ENCODE measurements at regions not wholly inside any gene's neighbourhood (a gene's known extent, or its start where the extent isn't known, plus 50 kb on each side); places are given as distances from the start of the nearest gene placed in this dataset.

GRCh38 chr2:60649721-60650120 lies 96.3 kb upstream of the BCL11A start:
- Histone ChIP-seq H3K4me1 (ENCODE audit: control insufficient read depth, insufficient read depth, low read length) (no peaks in the 10 kb centered on the region), H3K36me3 (ENCODE audit: control insufficient read depth, insufficient read depth, low read length) (no peaks in the 10 kb centered on the region), H3K27ac (ENCODE audit: low read depth, low read length) (no peak overlapping the region), H3K4me3 (ENCODE audit: low read depth, low read length) (no peak overlapping the region), H3K27me3 (ENCODE audit: control insufficient read depth, insufficient read depth, low read length) (no peaks in the 10 kb centered on the region), H3K9me3 (ENCODE audit: control insufficient read depth, insufficient read depth, low read length) (no peaks in the 10 kb centered on the region)
- no peak for DNase-seq (ENCODE audit: low read depth in 4 of 6, low spot score in 6 of 6)

DNA sequence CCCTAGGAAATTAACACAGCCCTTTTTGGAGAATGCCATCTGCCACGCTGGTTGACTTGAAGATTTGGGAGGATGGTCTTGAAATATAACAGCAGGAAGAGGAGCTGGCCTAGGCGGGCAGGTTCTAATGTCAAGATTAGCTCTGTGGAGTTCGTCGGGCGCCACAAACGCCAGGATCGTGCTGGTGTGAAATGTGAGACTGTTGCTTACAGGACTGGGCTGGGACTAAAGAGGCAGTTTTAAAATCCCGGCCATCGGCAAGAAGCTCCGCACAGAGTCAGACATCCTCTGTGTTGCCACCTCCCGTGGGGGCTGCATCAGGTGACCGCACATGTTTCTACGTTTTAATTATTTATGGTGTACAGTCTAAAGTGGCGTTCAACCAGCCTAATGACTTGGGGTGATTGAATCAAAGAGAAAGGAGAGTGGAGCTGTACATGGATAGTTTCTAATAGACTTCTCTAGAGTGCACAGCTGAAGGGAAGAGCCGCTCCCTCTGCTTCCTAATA lies 99.4 kb upstream of the BCL11A start:
- H3K4me3 ChIP-seq (ENCODE audit: low read depth, low read length): no peak overlapping the region
- 58% methylated on average over 12 of the region's 15 CpGs for WGBS (ENCODE audit: insufficient coverage)
- H3K27ac ChIP-seq (ENCODE audit: low read depth, low read length): no peak overlapping the region
- no peaks in the 10 kb centered on the region for H3K9me3 ChIP-seq (ENCODE audit: control insufficient read depth, insufficient read depth, low read length)
- no peaks in the 10 kb centered on the region for H3K27me3 ChIP-seq (ENCODE audit: control insufficient read depth, insufficient read depth, low read length)
- no peak for DNase-seq (ENCODE audit: low read depth in 4 of 6, low spot score in 6 of 6)
- no peaks in the 10 kb centered on the region for H3K36me3 ChIP-seq (ENCODE audit: control insufficient read depth, insufficient read depth, low read length)
- H3K4me1 ChIP-seq (ENCODE audit: control insufficient read depth, insufficient read depth, low read length): no peaks in the 10 kb centered on the region

GRCh38 chr2:60657673-60658072 lies 98.4 kb upstream of the PAPOLG start:
- H3K27me3 ChIP-seq (ENCODE audit: control insufficient read depth, insufficient read depth, low read length): no peaks in the 10 kb centered on the region
- no peaks in the 10 kb centered on the region for H3K4me1 ChIP-seq (ENCODE audit: control insufficient read depth, insufficient read depth, low read length)
- DNase-seq (ENCODE audit: low read depth in 4 of 6, low spot score in 6 of 6): no peak
- 100% methylated on average over 1 of the region's 4 CpGs for WGBS (ENCODE audit: insufficient coverage)
- H3K9me3 ChIP-seq (ENCODE audit: control insufficient read depth, insufficient read depth, low read length): no peaks in the 10 kb centered on the region
- no peaks in the 10 kb centered on the region for H3K36me3 ChIP-seq (ENCODE audit: control insufficient read depth, insufficient read depth, low read length)
- H3K4me3 ChIP-seq (ENCODE audit: low read depth, low read length): no peak overlapping the region
- no peak overlapping the region for H3K27ac ChIP-seq (ENCODE audit: low read depth, low read length)

DNA sequence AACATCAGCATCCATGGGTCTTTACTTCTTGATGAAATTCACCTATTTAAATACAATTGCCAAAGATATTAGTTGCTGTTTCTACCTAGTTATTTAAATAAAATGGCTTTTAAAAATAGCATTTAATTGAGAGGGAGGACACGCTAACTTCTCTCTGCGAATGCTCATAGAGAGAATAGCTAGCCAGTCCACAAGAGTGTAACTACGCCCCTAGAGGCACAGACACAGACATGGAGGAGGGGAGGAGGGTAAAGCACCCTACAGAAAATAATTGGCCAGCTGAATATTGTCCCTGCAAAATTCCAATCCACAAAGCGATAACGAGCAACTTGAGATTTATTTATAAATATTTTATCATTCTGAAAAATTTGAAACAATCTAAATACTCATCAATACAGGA lies 97.0 kb upstream of the PAPOLG start:
- Histone ChIP-seq H3K9me3 (ENCODE audit: control insufficient read depth, insufficient read depth, low read length) (no peaks in the 10 kb centered on the region), H3K4me1 (ENCODE audit: control insufficient read depth, insufficient read depth, low read length) (no peaks in the 10 kb centered on the region), H3K36me3 (ENCODE audit: control insufficient read depth, insufficient read depth, low read length) (no peaks in the 10 kb centered on the region), H3K27ac (ENCODE audit: low read depth, low read length) (no peak overlapping the region), H3K4me3 (ENCODE audit: low read depth, low read length) (no peak overlapping the region), H3K27me3 (ENCODE audit: control insufficient read depth, insufficient read depth, low read length) (no peaks in the 10 kb centered on the region)
- no peak for DNase-seq (ENCODE audit: low read depth in 4 of 6, low spot score in 6 of 6)
- WGBS (ENCODE audit: insufficient coverage): no CpG with 5 or more reads among the region's 5 CpGs

DNA sequence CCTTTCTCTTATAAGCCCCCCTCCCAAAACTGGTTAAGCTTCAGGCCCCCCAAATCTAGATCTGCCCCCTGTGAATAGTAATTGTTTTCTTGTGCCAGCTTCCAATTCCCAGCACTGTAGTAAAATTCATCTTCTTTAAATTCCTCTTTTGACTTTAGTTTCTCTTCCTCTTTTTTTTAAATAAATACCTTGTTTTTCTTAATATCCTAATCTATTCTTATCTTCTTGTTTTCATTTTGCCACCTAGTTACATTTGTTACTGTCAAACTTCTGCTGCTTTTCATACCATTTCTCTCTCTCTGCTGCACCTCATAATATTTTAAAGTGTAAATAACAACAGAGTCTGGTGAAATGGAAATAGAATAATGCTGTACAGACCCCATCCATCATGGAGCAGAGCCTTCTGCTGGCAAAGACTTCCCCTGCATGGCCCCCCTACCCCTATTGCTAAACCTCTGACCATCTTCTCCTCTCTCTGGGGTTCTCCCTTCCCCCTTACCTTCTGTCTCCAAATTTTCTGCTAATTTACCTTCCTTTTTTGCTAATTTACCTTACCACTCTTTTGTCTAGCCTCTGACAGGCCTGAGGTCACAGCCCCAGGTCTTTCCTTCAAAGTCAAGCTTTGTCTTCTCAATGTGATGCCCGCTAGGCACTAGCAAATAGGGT lies 94.9 kb upstream of the PAPOLG start:
- no peaks in the 10 kb centered on the region for H3K27me3 ChIP-seq (ENCODE audit: control insufficient read depth, insufficient read depth, low read length)
- H3K36me3 ChIP-seq (ENCODE audit: control insufficient read depth, insufficient read depth, low read length): no peaks in the 10 kb centered on the region
- no peak for DNase-seq (ENCODE audit: low read depth in 4 of 6, low spot score in 6 of 6)
- 89% methylated on average over 1 of the region's 1 CpG for WGBS (ENCODE audit: insufficient coverage)
- H3K27ac ChIP-seq (ENCODE audit: low read depth, low read length): no peak overlapping the region
- no peak overlapping the region for H3K4me3 ChIP-seq (ENCODE audit: low read depth, low read length)
- no peaks in the 10 kb centered on the region for H3K9me3 ChIP-seq (ENCODE audit: control insufficient read depth, insufficient read depth, low read length)
- H3K4me1 ChIP-seq (ENCODE audit: control insufficient read depth, insufficient read depth, low read length): no peaks in the 10 kb centered on the region

DNA sequence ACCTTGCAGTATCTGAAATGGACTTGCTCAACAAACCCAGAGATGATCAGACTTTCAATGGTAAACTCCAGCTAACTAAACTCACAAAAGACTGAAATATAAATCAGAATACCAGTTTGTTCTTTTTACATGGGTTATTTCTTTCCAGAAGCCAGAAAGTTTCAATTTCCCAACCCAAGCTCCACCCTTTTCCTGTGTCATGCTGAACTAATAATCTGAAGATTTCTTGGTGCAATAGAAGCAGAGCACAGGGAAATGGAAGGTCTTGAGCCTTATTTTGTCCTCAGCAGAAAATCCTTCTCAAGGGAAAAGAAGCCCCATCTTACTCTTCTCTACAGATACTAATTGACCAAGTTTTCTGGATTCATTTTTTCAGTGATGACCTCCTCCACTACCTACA lies 93.3 kb upstream of the PAPOLG start:
- Histone ChIP-seq H3K4me3 (ENCODE audit: low read depth, low read length) (no peak overlapping the region), H3K27me3 (ENCODE audit: control insufficient read depth, insufficient read depth, low read length) (no peaks in the 10 kb centered on the region), H3K27ac (ENCODE audit: low read depth, low read length) (no peak overlapping the region), H3K9me3 (ENCODE audit: control insufficient read depth, insufficient read depth, low read length) (no peaks in the 10 kb centered on the region), H3K36me3 (ENCODE audit: control insufficient read depth, insufficient read depth, low read length) (no peaks in the 10 kb centered on the region), H3K4me1 (ENCODE audit: control insufficient read depth, insufficient read depth, low read length) (no peaks in the 10 kb centered on the region)
- no peak for DNase-seq (ENCODE audit: low read depth in 4 of 6, low spot score in 6 of 6)

DNA sequence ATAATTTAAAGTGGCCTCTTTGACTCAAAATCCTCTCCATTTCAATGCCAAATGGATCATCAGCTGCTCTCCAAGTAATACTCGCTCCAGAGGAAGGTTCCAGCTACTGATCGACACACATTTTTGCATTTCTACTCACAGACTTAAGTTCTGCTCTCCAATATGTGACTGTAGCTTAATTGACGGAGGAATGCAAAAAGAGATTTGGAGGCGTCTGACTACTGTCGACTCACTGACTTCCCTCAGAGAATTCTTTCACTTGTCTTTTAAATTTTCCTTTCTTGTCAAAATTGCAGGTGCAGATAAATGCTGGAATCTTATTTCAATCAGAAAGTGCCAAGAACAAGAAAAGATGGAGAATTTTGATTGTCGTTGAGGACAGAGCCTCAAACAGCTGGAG lies 84.1 kb upstream of the PAPOLG start:
- no peaks in the 10 kb centered on the region for H3K36me3 ChIP-seq (ENCODE audit: control insufficient read depth, insufficient read depth, low read length)
- DNase-seq (ENCODE audit: low read depth in 4 of 6, low spot score in 6 of 6): peak in 1 of 6 donors; percentile 40
- H3K9me3 ChIP-seq (ENCODE audit: control insufficient read depth, insufficient read depth, low read length): no peaks in the 10 kb centered on the region
- no peak overlapping the region for H3K27ac ChIP-seq (ENCODE audit: low read depth, low read length)
- no peaks in the 10 kb centered on the region for H3K27me3 ChIP-seq (ENCODE audit: control insufficient read depth, insufficient read depth, low read length)
- no peak overlapping the region for H3K4me3 ChIP-seq (ENCODE audit: low read depth, low read length)
- 83% methylated on average over 1 of the region's 6 CpGs for WGBS (ENCODE audit: insufficient coverage)
- no peaks in the 10 kb centered on the region for H3K4me1 ChIP-seq (ENCODE audit: control insufficient read depth, insufficient read depth, low read length)

DNA sequence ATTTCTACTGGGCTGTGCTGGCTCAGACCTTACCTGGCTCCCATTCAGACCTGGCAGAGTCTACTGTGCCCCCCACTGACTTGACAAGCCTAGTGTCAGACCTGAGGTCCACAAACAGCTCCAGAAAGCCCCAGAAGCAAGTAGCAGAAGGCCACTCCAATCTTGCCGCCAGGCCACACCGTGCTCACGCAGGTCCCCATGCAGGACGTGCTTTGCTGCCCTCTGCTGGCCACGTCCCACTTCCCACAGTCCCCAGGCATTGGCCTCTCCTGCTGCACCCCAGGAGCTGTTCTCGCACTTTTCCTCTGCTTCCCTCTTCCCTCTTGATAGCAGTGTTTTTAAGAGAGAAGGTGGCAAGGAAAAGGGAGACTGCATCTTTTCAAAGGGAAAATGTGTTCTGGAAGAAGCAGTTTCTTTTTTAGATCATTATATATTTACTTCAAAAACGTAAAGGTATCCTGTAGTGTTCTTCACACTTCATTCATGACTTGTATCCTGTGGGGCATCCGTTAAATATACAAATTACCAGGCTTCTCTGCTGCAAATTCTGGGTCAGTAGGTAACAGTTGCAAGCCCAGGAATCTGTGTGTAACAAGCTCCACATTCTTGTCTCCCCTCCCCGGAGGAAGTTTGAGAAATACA lies 81.4 kb upstream of the PAPOLG start:
- H3K27ac ChIP-seq (ENCODE audit: low read depth, low read length): no peak overlapping the region
- WGBS (ENCODE audit: insufficient coverage): 25% methylated on average over 5 of the region's 9 CpGs

GRCh38 chr2:60675301-60675700 lies 80.8 kb upstream of the PAPOLG start:
- peak in 3 of 6 donors; percentile 22 to 86 (median 70) for DNase-seq (ENCODE audit: low read depth in 4 of 6, low spot score in 6 of 6)
- Histone ChIP-seq H3K27ac (ENCODE audit: low read depth, low read length) (no peak overlapping the region), H3K9me3 (ENCODE audit: control insufficient read depth, insufficient read depth, low read length) (no peaks in the 10 kb centered on the region), H3K27me3 (ENCODE audit: control insufficient read depth, insufficient read depth, low read length) (no peaks in the 10 kb centered on the region), H3K4me3 (ENCODE audit: low read depth, low read length) (no peak overlapping the region), H3K36me3 (ENCODE audit: control insufficient read depth, insufficient read depth, low read length) (no peaks in the 10 kb centered on the region), H3K4me1 (ENCODE audit: control insufficient read depth, insufficient read depth, low read length) (no peaks in the 10 kb centered on the region)
- 50% methylated on average over 1 of the region's 3 CpGs for WGBS (ENCODE audit: insufficient coverage)

More for the DNA sequence above, 81.4 kb upstream of the PAPOLG start:
- no peaks in the 10 kb centered on the region for H3K9me3 ChIP-seq (ENCODE audit: control insufficient read depth, insufficient read depth, low read length)
- H3K4me3 ChIP-seq (ENCODE audit: low read depth, low read length): no peak overlapping the region
- peak; percentile 44 to 89 (median 51) for DNase-seq (ENCODE audit: low read depth in 4 of 6, low spot score in 6 of 6)
- no peaks in the 10 kb centered on the region for H3K27me3 ChIP-seq (ENCODE audit: control insufficient read depth, insufficient read depth, low read length)
- H3K4me1 ChIP-seq (ENCODE audit: control insufficient read depth, insufficient read depth, low read length): no peaks in the 10 kb centered on the region
- H3K36me3 ChIP-seq (ENCODE audit: control insufficient read depth, insufficient read depth, low read length): no peaks in the 10 kb centered on the region

DNA sequence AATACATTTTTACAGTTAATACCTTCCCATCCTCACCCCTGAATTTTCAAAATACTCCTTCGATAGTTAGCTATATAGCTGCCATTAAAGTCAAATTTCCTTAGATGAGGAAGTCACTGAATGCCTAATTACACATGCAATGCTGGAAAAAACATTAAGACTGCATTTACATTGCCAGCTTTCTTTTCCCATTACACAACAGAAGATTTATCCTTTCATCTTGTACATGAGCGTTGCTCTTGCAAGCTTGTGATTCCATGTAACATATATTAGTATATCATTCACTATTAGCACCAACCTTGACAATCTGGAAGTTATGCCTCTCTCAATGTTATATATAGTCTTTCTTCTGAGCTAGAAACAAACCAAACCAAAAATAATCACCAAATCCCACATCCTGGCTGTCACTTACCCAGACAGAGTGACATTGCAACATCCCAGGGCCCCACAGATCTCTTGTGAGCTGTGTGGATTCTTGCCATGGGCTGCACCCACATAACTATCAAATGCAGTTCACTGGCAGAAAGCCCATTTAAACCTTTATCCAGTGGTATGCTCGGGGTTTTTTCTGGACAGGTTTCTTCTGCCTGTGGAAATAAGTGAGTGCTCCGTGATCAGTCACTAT lies 79.2 kb upstream of the PAPOLG start:
- Histone ChIP-seq H3K9me3 (ENCODE audit: control insufficient read depth, insufficient read depth, low read length) (no peaks in the 10 kb centered on the region), H3K4me3 (ENCODE audit: low read depth, low read length) (no peak overlapping the region), H3K27me3 (ENCODE audit: control insufficient read depth, insufficient read depth, low read length) (no peaks in the 10 kb centered on the region), H3K36me3 (ENCODE audit: control insufficient read depth, insufficient read depth, low read length) (no peaks in the 10 kb centered on the region), H3K27ac (ENCODE audit: low read depth, low read length) (no peak overlapping the region), H3K4me1 (ENCODE audit: control insufficient read depth, insufficient read depth, low read length) (no peaks in the 10 kb centered on the region)
- peak in 2 of 6 donors; percentile 19 to 74 for DNase-seq (ENCODE audit: low read depth in 4 of 6, low spot score in 6 of 6)
- WGBS (ENCODE audit: insufficient coverage): 63% methylated on average over 2 of the region's 4 CpGs

Data from spinal cord (tissue), 9 donors.